Loucy (cell line): ENCODE measurements at regions not wholly inside any gene's neighbourhood (a gene's known extent, or its start where the extent isn't known, plus 50 kb on each side); places are given as distances from the start of the nearest gene placed in this dataset.

Source experiments
- H2AFZ ChIP-seq: fragments of 200-600 bp; sonication (generic); 2 replicates; pipeline ENCODE4 v1.6.0; 2016; ENCODE audit warnings: antibody characterized with exemption, mild to moderate bottlenecking, low read length, moderate library complexity
- H3F3A ChIP-seq: fragments of 200-600 bp; 2 replicates; pipeline ENCODE4 v1.6.0; 2016; ENCODE audit warnings: antibody characterized with exemption, low read depth, mild to moderate bottlenecking
- H3K27me3 ChIP-seq: fragments of 200-600 bp; sonication (generic); 2 replicates; pipeline ENCODE4 v1.6.1; 2014; ENCODE audit warnings: low read length, mild to moderate bottlenecking; ENCODE audit not compliant: insufficient read depth, poor library complexity, severe bottlenecking
- H3K36me3 ChIP-seq: fragments of 200-600 bp; sonication (generic); 2 replicates; pipeline ENCODE4 v1.6.1; 2016; ENCODE audit warnings: low read length; ENCODE audit not compliant: insufficient read depth
- H3K4me1 ChIP-seq: fragments of 200-600 bp; sonication (generic); 2 replicates; pipeline ENCODE4 v1.5.1; 2014; ENCODE audit warnings: low read length, mild to moderate bottlenecking; ENCODE audit not compliant: insufficient read depth, poor library complexity, severe bottlenecking
- H3K4me2 ChIP-seq: fragments of 200-600 bp; sonication (generic); 2 replicates; pipeline ENCODE4 v1.6.0; 2014; ENCODE audit warnings: antibody characterized with exemption, low read length, low read depth, mild to moderate bottlenecking; ENCODE audit not compliant: poor library complexity, severe bottlenecking
- H3K4me3 ChIP-seq: fragments of 200-600 bp; sonication (generic); 2 replicates; pipeline ENCODE4 v1.5.1; 2014; ENCODE audit warnings: low read length, mild to moderate bottlenecking, mixed read lengths; ENCODE audit not compliant: poor library complexity, severe bottlenecking
- H3K79me2 ChIP-seq: fragments of 200-600 bp; sonication (generic); 2 replicates; pipeline ENCODE4 v1.6.1; 2014; ENCODE audit warnings: low read length; ENCODE audit not compliant: insufficient read depth
- H3K9ac ChIP-seq: fragments of 200-600 bp; sonication (generic); 2 replicates; pipeline ENCODE4 v1.6.0; 2014; ENCODE audit warnings: mild to moderate bottlenecking, low read depth, low read length, moderate library complexity; ENCODE audit not compliant: poor library complexity, severe bottlenecking
- H3K9me2 ChIP-seq: fragments of 200-600 bp; sonication (generic); replicated peaks from 2 replicates; pipeline ENCODE4 v1.6.1; 2016; ENCODE audit warnings: low read depth, low read length, mixed read lengths
- H3K9me3 ChIP-seq: fragments of 200-600 bp; sonication (generic); 2 replicates; pipeline ENCODE4 v1.6.1; 2014; ENCODE audit warnings: mild to moderate bottlenecking, antibody characterized with exemption, low read length, low read depth; ENCODE audit not compliant: insufficient read depth
- H4K20me1 ChIP-seq: fragments of 200-600 bp; sonication (generic); 2 replicates; pipeline ENCODE4 v1.6.0; 2014; ENCODE audit warnings: antibody characterized with exemption, low read length, mild to moderate bottlenecking; ENCODE audit not compliant: insufficient read depth, poor library complexity, severe bottlenecking
- EZH2phosphoT487 ChIP-seq: fragments of 200-600 bp; IDR thresholded peaks from 2 replicates; pipeline ENCODE4 v1.6.1; 2018; ENCODE audit warnings: antibody characterized with exemption, mild to moderate bottlenecking, moderate library complexity, borderline replicate concordance
- TF ChIP-seq, protein P1 (sequence below): fragments of 200-600 bp; sonication (generic); conservative IDR thresholded peaks from 2 replicates; pipeline ENCODE4 v1.5.1; 2014; ENCODE audit warnings: mild to moderate bottlenecking, antibody characterized with exemption, low read length

DNA sequence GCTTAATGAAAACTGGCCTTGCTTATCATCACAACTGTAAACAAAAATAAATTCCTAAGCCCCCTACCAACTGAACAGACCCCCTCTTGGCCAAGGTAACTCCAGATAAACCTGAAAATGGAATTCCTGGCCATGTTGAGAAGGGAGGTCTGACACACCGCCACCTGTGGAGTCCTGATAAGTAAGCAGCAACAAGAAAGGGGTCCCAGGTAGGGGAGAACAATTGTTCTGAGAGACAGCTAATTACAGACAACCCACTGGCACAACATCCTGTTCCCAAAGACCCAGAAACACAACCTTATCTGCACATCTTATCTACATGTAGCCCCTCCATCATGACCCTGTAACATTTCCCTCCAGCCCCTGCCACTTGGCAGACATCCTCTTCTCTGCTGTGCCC, 91.2 kb upstream of the TNR start:
- H3K9ac ChIP-seq = no peak overlapping the region
- H3K4me2 ChIP-seq = no peak overlapping the region
- H3K79me2 ChIP-seq = no peaks in the 10 kb centered on the region
- H3K9me2 ChIP-seq = no peaks in the 10 kb centered on the region
- H3K4me1 ChIP-seq = peaks cover 16% of the 10 kb centered on the region
- TF ChIP-seq EZH2phosphoT487 = no peak
- TF ChIP-seq, protein P1, sequence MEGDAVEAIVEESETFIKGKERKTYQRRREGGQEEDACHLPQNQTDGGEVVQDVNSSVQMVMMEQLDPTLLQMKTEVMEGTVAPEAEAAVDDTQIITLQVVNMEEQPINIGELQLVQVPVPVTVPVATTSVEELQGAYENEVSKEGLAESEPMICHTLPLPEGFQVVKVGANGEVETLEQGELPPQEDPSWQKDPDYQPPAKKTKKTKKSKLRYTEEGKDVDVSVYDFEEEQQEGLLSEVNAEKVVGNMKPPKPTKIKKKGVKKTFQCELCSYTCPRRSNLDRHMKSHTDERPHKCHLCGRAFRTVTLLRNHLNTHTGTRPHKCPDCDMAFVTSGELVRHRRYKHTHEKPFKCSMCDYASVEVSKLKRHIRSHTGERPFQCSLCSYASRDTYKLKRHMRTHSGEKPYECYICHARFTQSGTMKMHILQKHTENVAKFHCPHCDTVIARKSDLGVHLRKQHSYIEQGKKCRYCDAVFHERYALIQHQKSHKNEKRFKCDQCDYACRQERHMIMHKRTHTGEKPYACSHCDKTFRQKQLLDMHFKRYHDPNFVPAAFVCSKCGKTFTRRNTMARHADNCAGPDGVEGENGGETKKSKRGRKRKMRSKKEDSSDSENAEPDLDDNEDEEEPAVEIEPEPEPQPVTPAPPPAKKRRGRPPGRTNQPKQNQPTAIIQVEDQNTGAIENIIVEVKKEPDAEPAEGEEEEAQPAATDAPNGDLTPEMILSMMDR = no peak
- H3K9me3 ChIP-seq = no peaks in the 10 kb centered on the region; the same call in 1 of the 2 replicates
- no peak overlapping the region for H2AFZ ChIP-seq
- H3K4me3 ChIP-seq = no peak overlapping the region
- no peaks in the 10 kb centered on the region for H3K27me3 ChIP-seq
- H3K36me3 ChIP-seq = no peaks in the 10 kb centered on the region
- no peaks in the 10 kb centered on the region for H4K20me1 ChIP-seq
- no peaks in the 10 kb centered on the region for H3F3A ChIP-seq

DNA sequence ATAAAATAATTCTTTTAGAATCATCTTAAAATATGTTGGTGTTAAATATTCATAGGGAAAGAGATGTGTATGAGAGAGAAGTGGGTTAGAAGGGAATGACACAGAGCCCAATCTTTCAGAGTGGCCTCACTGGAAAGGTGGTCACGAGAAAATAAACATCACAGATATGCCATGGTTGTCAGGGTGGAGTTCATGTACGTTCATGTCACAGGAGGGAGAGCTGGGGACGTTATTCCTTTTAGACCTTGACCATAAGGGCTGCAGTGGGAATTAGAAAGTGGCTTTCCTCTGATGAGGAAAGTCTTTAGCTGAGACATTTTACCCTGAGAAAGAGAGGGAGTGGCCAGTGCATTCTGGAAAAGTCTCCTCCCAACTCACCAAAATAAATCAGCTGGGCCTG, 90.6 kb upstream of the TNR start:
- H3F3A ChIP-seq = no peaks in the 10 kb centered on the region
- H3K9me3 ChIP-seq = no peaks in the 10 kb centered on the region; the same call in 1 of the 2 replicates
- no peaks in the 10 kb centered on the region for H3K79me2 ChIP-seq

DNA sequence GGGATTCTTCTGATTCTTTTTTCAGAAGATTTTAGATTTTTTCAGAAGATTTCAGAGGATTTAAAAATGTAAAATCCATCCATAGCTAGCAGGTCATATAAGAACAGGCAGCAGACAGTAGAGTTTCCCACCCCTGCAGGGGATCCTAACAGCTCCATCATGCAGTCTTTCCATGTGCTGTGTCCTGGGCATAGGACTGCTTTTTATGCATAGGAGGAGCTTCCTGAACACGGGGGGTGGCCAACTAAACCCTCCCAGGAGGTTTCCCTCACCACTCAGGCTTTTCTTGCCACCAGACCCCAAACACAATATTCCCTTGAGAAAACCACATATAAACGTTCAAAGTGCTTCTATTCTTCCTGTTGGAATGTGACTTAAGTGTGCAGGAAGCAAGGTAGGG, 90.1 kb upstream of the TNR start:
- H3K9me3 ChIP-seq = no peaks in the 10 kb centered on the region; the same call in 1 of the 2 replicates
- no peak for TF ChIP-seq EZH2phosphoT487
- TF ChIP-seq, protein P1 = no peak
- no peaks in the 10 kb centered on the region for H3F3A ChIP-seq
- no peak overlapping the region for H3K4me3 ChIP-seq
- no peaks in the 10 kb centered on the region for H4K20me1 ChIP-seq
- no peak overlapping the region for H2AFZ ChIP-seq
- peaks cover 16% of the 10 kb centered on the region for H3K4me1 ChIP-seq
- no peaks in the 10 kb centered on the region for H3K9me2 ChIP-seq
- H3K27me3 ChIP-seq = no peaks in the 10 kb centered on the region
- no peak overlapping the region for H3K9ac ChIP-seq
- H3K79me2 ChIP-seq = no peaks in the 10 kb centered on the region
- H3K4me2 ChIP-seq = no peak overlapping the region
- H3K36me3 ChIP-seq = no peaks in the 10 kb centered on the region

More for the DNA sequence above, 90.6 kb upstream of the TNR start:
- TF ChIP-seq, protein P1 = no peak
- TF ChIP-seq EZH2phosphoT487 = no peak
- H4K20me1 ChIP-seq = no peaks in the 10 kb centered on the region
- peaks cover 16% of the 10 kb centered on the region for H3K4me1 ChIP-seq
- no peak overlapping the region for H3K4me3 ChIP-seq
- no peak overlapping the region for H2AFZ ChIP-seq
- H3K4me2 ChIP-seq = no peak overlapping the region
- no peak overlapping the region for H3K9ac ChIP-seq
- H3K27me3 ChIP-seq = no peaks in the 10 kb centered on the region
- no peaks in the 10 kb centered on the region for H3K36me3 ChIP-seq
- H3K9me2 ChIP-seq = no peaks in the 10 kb centered on the region
